Large intestine (tissue), 3 donors: ENCODE measurements at regions not wholly inside any gene's neighbourhood (a gene's known extent, or its start where the extent isn't known, plus 50 kb on each side); places are given as distances from the start of the nearest gene placed in this dataset.

Source experiments
- DNase-seq, 2 donors: peaks; one replicate each; pipeline versions ENCODE4 v3.0.0 to v3.0.0-alpha.2; 2013
- H3K27ac ChIP-seq: one replicate; pipeline ENCODE4 v1.5.1; 2013; ENCODE audit warnings: low read length
- H3K27me3 ChIP-seq: 2 replicates; pipeline ENCODE4 v1.6.1; 2013; ENCODE audit warnings: low read length; ENCODE audit not compliant: control insufficient read depth, insufficient read depth
- H3K36me3 ChIP-seq: 2 replicates; pipeline ENCODE4 v1.6.1; 2013; ENCODE audit warnings: low read length; ENCODE audit not compliant: control insufficient read depth, insufficient read depth
- H3K4me1 ChIP-seq: one replicate; pipeline ENCODE4 v1.6.1; 2013; ENCODE audit warnings: low read length; ENCODE audit not compliant: control insufficient read depth, insufficient read depth
- H3K4me3 ChIP-seq: one replicate; pipeline ENCODE4 v1.5.1; 2013; ENCODE audit warnings: low read length
- H3K9me3 ChIP-seq: one replicate; pipeline ENCODE4 v1.6.1; 2013; ENCODE audit warnings: mild to moderate bottlenecking, low read depth, low read length, moderate library complexity; ENCODE audit not compliant: control insufficient read depth
- whole genome bisulfite sequencing: methylation state at CpG from one replicate; pipeline ENCODE4 v1.1.5; 2013; ENCODE audit warnings: low lambda C conversion rate; ENCODE audit not compliant: insufficient coverage; 5-methylcytosine and 5-hydroxymethylcytosine counted together

- 100% methylated on average over 1 of the region's 1 CpG for WGBS
- Histone ChIP-seq H3K36me3 (no peaks in the 10 kb centered on the region), H3K4me3 (no peak overlapping the region), H3K4me1 (no peaks in the 10 kb centered on the region), H3K27me3 (no peaks in the 10 kb centered on the region), H3K27ac (no peak overlapping the region), H3K9me3 (no peaks in the 10 kb centered on the region)
- DNase-seq: no peak
Observed at GRCh38 chr18:38579764-38580163, 1014.2 kb upstream of the CELF4 start.

- Histone ChIP-seq H3K27ac (no peak overlapping the region), H3K9me3 (no peaks in the 10 kb centered on the region), H3K4me1 (no peaks in the 10 kb centered on the region), H3K36me3 (no peaks in the 10 kb centered on the region), H3K4me3 (no peak overlapping the region), H3K27me3 (no peaks in the 10 kb centered on the region)
- DNase-seq: no peak
- WGBS: no CpG with 5 or more reads among the region's 4 CpGs
Observed at GRCh38 chr18:38576916-38577315, 1011.3 kb upstream of the CELF4 start.

GRCh38 chr18:38576349-38576748 lies 1010.8 kb upstream of the CELF4 start:
- no peaks in the 10 kb centered on the region for H3K27me3 ChIP-seq
- H3K4me3 ChIP-seq: no peak overlapping the region
- H3K27ac ChIP-seq: no peak overlapping the region
- no peaks in the 10 kb centered on the region for H3K4me1 ChIP-seq
- no peaks in the 10 kb centered on the region for H3K36me3 ChIP-seq
- DNase-seq: no peak
- no peaks in the 10 kb centered on the region for H3K9me3 ChIP-seq
- WGBS: 100% methylated on average over 1 of the region's 1 CpG

- H3K27me3 ChIP-seq: no peaks in the 10 kb centered on the region
- WGBS: no CpG with 5 or more reads among the region's 2 CpGs
- H3K27ac ChIP-seq: no peak overlapping the region
- H3K4me3 ChIP-seq: no peak overlapping the region
- no peaks in the 10 kb centered on the region for H3K4me1 ChIP-seq
- DNase-seq: no peak
- no peaks in the 10 kb centered on the region for H3K9me3 ChIP-seq
- no peaks in the 10 kb centered on the region for H3K36me3 ChIP-seq
Observed at GRCh38 chr18:38575648-38576047, 1010.0 kb upstream of the CELF4 start.

GRCh38 chr18:38575023-38575422 lies 1009.4 kb upstream of the CELF4 start:
- Histone ChIP-seq H3K27me3 (no peaks in the 10 kb centered on the region), H3K4me3 (no peak overlapping the region), H3K27ac (no peak overlapping the region), H3K36me3 (no peaks in the 10 kb centered on the region), H3K4me1 (no peaks in the 10 kb centered on the region), H3K9me3 (no peaks in the 10 kb centered on the region)
- DNase-seq: no peak
- WGBS: no CpG with 5 or more reads among the region's 6 CpGs

- H3K4me3 ChIP-seq: no peak overlapping the region
- H3K4me1 ChIP-seq: no peaks in the 10 kb centered on the region
- no peaks in the 10 kb centered on the region for H3K36me3 ChIP-seq
- no peak for DNase-seq
- WGBS: 92% methylated on average over 2 of the region's 6 CpGs
- H3K27ac ChIP-seq: no peak overlapping the region
- H3K27me3 ChIP-seq: no peaks in the 10 kb centered on the region
- no peaks in the 10 kb centered on the region for H3K9me3 ChIP-seq
Observed at GRCh38 chr18:38572554-38573111, 1007.0 kb upstream of the CELF4 start.

- DNase-seq: no peak
- H3K36me3 ChIP-seq: no peaks in the 10 kb centered on the region
- H3K4me1 ChIP-seq: no peaks in the 10 kb centered on the region
- H3K9me3 ChIP-seq: no peaks in the 10 kb centered on the region
- H3K27ac ChIP-seq: no peak overlapping the region
- H3K4me3 ChIP-seq: no peak overlapping the region
- H3K27me3 ChIP-seq: no peaks in the 10 kb centered on the region
- 33% methylated on average over 1 of the region's 2 CpGs for whole genome bisulfite sequencing
Observed at GRCh38 chr18:38571651-38572050, 1006.1 kb upstream of the CELF4 start.

- Histone ChIP-seq H3K27me3 (no peaks in the 10 kb centered on the region), H3K4me1 (no peaks in the 10 kb centered on the region), H3K27ac (no peak overlapping the region), H3K4me3 (no peak overlapping the region), H3K36me3 (no peaks in the 10 kb centered on the region), H3K9me3 (no peaks in the 10 kb centered on the region)
- WGBS: 92% methylated on average over 1 of the region's 1 CpG
- DNase-seq: no peak
Observed at GRCh38 chr18:38565513-38565912, 999.9 kb upstream of the CELF4 start.

GRCh38 chr18:38563396-38563980 lies 997.9 kb upstream of the CELF4 start:
- WGBS: no CpG with 5 or more reads among the region's 2 CpGs
- H3K36me3 ChIP-seq: no peaks in the 10 kb centered on the region
- H3K27me3 ChIP-seq: no peaks in the 10 kb centered on the region
- DNase-seq: no peak
- no peak overlapping the region for H3K27ac ChIP-seq
- H3K9me3 ChIP-seq: no peaks in the 10 kb centered on the region
- H3K4me3 ChIP-seq: no peak overlapping the region
- no peaks in the 10 kb centered on the region for H3K4me1 ChIP-seq

- 62% methylated on average over 4 of the region's 5 CpGs for WGBS
- H3K4me1 ChIP-seq: no peaks in the 10 kb centered on the region
- H3K9me3 ChIP-seq: no peaks in the 10 kb centered on the region
- H3K36me3 ChIP-seq: no peaks in the 10 kb centered on the region
- no peak for DNase-seq
- no peaks in the 10 kb centered on the region for H3K27me3 ChIP-seq
- H3K27ac ChIP-seq: no peak overlapping the region
- H3K4me3 ChIP-seq: no peak overlapping the region
Observed at GRCh38 chr18:38557006-38557405, 991.4 kb upstream of the CELF4 start.

- no peak overlapping the region for H3K4me3 ChIP-seq
- no peaks in the 10 kb centered on the region for H3K9me3 ChIP-seq
- H3K27ac ChIP-seq: no peak overlapping the region
- no peaks in the 10 kb centered on the region for H3K4me1 ChIP-seq
- no CpG with 5 or more reads among the region's 2 CpGs for WGBS
- no peaks in the 10 kb centered on the region for H3K36me3 ChIP-seq
- no peaks in the 10 kb centered on the region for H3K27me3 ChIP-seq
- DNase-seq: no peak
Observed at GRCh38 chr18:38552732-38553321, 987.2 kb upstream of the CELF4 start.
